ENCODE measurements at regions not wholly inside any gene's neighbourhood (a gene's known extent, or its start where the extent isn't known, plus 50 kb on each side); places are given as distances from the start of the nearest gene placed in this dataset.

GRCh38 chr18:27558388-27559155 is 373.5 kb upstream of the CHST9 start:
- TF ChIP-seq, protein P1, sequence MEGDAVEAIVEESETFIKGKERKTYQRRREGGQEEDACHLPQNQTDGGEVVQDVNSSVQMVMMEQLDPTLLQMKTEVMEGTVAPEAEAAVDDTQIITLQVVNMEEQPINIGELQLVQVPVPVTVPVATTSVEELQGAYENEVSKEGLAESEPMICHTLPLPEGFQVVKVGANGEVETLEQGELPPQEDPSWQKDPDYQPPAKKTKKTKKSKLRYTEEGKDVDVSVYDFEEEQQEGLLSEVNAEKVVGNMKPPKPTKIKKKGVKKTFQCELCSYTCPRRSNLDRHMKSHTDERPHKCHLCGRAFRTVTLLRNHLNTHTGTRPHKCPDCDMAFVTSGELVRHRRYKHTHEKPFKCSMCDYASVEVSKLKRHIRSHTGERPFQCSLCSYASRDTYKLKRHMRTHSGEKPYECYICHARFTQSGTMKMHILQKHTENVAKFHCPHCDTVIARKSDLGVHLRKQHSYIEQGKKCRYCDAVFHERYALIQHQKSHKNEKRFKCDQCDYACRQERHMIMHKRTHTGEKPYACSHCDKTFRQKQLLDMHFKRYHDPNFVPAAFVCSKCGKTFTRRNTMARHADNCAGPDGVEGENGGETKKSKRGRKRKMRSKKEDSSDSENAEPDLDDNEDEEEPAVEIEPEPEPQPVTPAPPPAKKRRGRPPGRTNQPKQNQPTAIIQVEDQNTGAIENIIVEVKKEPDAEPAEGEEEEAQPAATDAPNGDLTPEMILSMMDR (IDR thresholded peaks at IDR 0.05): no peak
- TF ChIP-seq EZH2phosphoT487 (IDR thresholded peaks at IDR 0.05): no peak
- TF ChIP-seq EZH2 (IDR thresholded peaks at IDR 0.05): no peak
